ENCODE measurements at regions not wholly inside any gene's neighbourhood (a gene's known extent, or its start where the extent isn't known, plus 50 kb on each side); places are given as distances from the start of the nearest gene placed in this dataset.
A peak's percentile ranks its signal among the peaks of the same experiment; 100 is the strongest.
"Not testable (repeated sequence)": the region's sequence is repeated elsewhere in the genome, so short reads cannot be mapped to it uniquely, and the experiment has no call there.

- in situ Hi-C loops (cut with MboI; ENCODE audit: low pct_unique_long_range_greater_than_20kb, low sequenced_read_pairs), result no loop called here
- no peak for DNase-seq
These were observed 202.1 kb upstream of the WWC1 start for GRCh38 chr5:168089201-168089887.

GRCh38 chr5:168092209-168093185 is 198.9 kb upstream of the WWC1 start:
- no peak for DNase-seq
- in situ Hi-C loops (cut with MboI; ENCODE audit: low pct_unique_long_range_greater_than_20kb, low sequenced_read_pairs), result no loop called here

GRCh38 chr5:168093200-168093910 is 198.1 kb upstream of the WWC1 start:
- in situ Hi-C loops (cut with MboI; ENCODE audit: low pct_unique_long_range_greater_than_20kb, low sequenced_read_pairs), result no loop called here
- no peak for DNase-seq

GRCh38 chr5:168096525-168096924 is 194.9 kb upstream of the WWC1 start:
- in situ Hi-C loops (cut with MboI; ENCODE audit: low pct_unique_long_range_greater_than_20kb, low sequenced_read_pairs), result no loop called here

GRCh38 chr5:168097876-168098653 is 193.4 kb upstream of the WWC1 start:
- no peak for DNase-seq
- in situ Hi-C loops (cut with MboI; ENCODE audit: low pct_unique_long_range_greater_than_20kb, low sequenced_read_pairs), result no loop called here

More at GRCh38 chr5:168096525-168096924, 194.9 kb upstream of the WWC1 start:
- no peak for DNase-seq

GRCh38 chr5:168101352-168101751 is 190.1 kb upstream of the WWC1 start:
- no peak for DNase-seq
- in situ Hi-C loops (cut with MboI; ENCODE audit: low pct_unique_long_range_greater_than_20kb, low sequenced_read_pairs), result no loop called here

- DNase-seq; in situ Hi-C loops (cut with MboI; ENCODE audit: low pct_unique_long_range_greater_than_20kb, low sequenced_read_pairs): not testable (repeated sequence)
These were observed 188.4 kb upstream of the WWC1 start for GRCh38 chr5:168103018-168103417.

GRCh38 chr5:168104350-168104749 is 187.1 kb upstream of the WWC1 start:
- DNase-seq, result no peak
- in situ Hi-C loops (cut with MboI; ENCODE audit: low pct_unique_long_range_greater_than_20kb, low sequenced_read_pairs), result no loop called here

GRCh38 chr5:168104811-168105481 is 186.5 kb upstream of the WWC1 start:
- peak; percentile 3 for DNase-seq
- in situ Hi-C loops (cut with MboI; ENCODE audit: low pct_unique_long_range_greater_than_20kb, low sequenced_read_pairs), result no loop called here

GRCh38 chr5:168106008-168106761 is 185.3 kb upstream of the WWC1 start:
- in situ Hi-C loops (cut with MboI; ENCODE audit: low pct_unique_long_range_greater_than_20kb, low sequenced_read_pairs), result no loop called here
- DNase-seq, result no peak

- no peak for DNase-seq
- in situ Hi-C loops (cut with MboI; ENCODE audit: low pct_unique_long_range_greater_than_20kb, low sequenced_read_pairs), result no loop called here
These were observed 182.0 kb upstream of the WWC1 start for GRCh38 chr5:168109441-168109840.

GRCh38 chr5:168110384-168110783 is 181.1 kb upstream of the WWC1 start:
- in situ Hi-C loops (cut with MboI; ENCODE audit: low pct_unique_long_range_greater_than_20kb, low sequenced_read_pairs), result no loop called here
- DNase-seq, result no peak

GRCh38 chr5:168110870-168111832 is 180.3 kb upstream of the WWC1 start:
- in situ Hi-C loops (cut with MboI; ENCODE audit: low pct_unique_long_range_greater_than_20kb, low sequenced_read_pairs), result no loop called here
- peak; percentile 18 for DNase-seq

- in situ Hi-C loops (cut with MboI; ENCODE audit: low pct_unique_long_range_greater_than_20kb, low sequenced_read_pairs), result no loop called here
- peak; percentile 65 for DNase-seq
These were observed 176.9 kb upstream of the WWC1 start for GRCh38 chr5:168114444-168115017.

- DNase-seq, result no peak
- in situ Hi-C loops (cut with MboI; ENCODE audit: low pct_unique_long_range_greater_than_20kb, low sequenced_read_pairs), result no loop called here
These were observed 174.0 kb upstream of the WWC1 start for GRCh38 chr5:168117469-168117868.

GRCh38 chr5:168118042-168118668 is 173.3 kb upstream of the WWC1 start:
- in situ Hi-C loops (cut with MboI; ENCODE audit: low pct_unique_long_range_greater_than_20kb, low sequenced_read_pairs), result no loop called here
- DNase-seq, result no peak

Data from KBM-7 (cell line).